Inferior parietal cortex (tissue), 1 donor: ENCODE measurements at regions not wholly inside any gene's neighbourhood (a gene's known extent, or its start where the extent isn't known, plus 50 kb on each side); places are given as distances from the start of the nearest gene placed in this dataset.
"Not testable (repeated sequence)": the region's sequence is repeated elsewhere in the genome, so short reads cannot be mapped to it uniquely, and the experiment has no call there.

ENCODE experiments used
- DNase-seq: peaks from one replicate; pipeline ENCODE4 v3.0.0-alpha.2; 2016; ENCODE audit errors: extremely low spot score

- DNase-seq = not testable (repeated sequence)
These were observed 71.6 kb downstream of the PCMTD2 start for GRCh38 chr20:64327223-64327549.

- DNase-seq = peak; percentile 13
These were observed 72.2 kb downstream of the PCMTD2 start for GRCh38 chr20:64327550-64328317.

DNA sequence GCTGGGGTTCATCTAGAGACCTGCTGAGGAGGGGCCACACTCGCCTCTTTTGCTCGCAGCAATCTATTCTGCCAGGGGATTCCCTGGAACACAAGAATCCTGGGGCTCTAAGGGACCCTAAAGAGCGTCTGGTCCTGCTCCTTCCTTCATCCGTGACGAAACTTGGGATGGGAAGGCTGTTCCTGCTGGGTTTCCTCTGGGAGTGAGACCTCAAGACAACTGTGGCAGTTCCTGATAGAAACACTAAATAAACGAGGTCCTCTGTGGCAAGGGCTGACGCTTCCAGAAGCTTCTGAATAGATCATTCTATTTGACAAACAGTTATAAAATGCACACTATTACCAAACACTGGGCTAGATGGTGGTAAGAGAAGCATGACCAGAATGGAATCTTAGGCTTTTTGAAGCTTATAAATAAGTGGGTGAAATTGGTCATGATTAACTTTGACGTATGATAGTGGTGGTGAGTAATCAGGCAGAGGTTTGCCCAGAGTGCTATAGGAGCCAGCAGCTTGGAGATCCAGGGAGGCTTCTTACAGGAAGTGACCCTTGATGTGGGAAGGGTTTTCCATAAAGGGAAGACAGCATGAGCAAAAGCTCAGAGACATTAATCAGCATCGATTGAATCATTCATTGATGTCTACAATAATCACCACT, 73.2 kb downstream of the PCMTD2 start:
- peak; percentile 18 for DNase-seq

DNA sequence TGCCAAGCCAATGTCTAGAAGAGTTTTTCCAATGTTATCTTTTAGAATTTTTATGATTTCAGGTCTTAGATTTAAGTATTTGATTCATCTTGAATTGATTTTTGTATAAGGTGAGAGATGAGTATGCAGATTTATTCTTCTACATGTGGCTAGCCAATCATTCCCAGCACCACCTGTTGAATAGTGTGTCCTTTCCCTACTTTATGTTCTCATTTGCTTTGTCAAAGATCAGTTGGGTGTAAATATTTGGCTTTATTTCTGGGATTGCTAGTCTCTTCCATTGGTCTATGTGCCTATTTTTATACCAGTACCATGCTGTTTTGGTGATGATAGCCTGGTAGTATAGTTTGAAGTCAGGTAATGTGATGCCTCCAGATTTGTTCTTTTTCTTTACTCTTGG, 77.1 kb downstream of the PCMTD2 start:
- not testable (repeated sequence) for DNase-seq
